Uterus (tissue), 3 donors: ENCODE measurements at regions not wholly inside any gene's neighbourhood (a gene's known extent, or its start where the extent isn't known, plus 50 kb on each side); places are given as distances from the start of the nearest gene placed in this dataset.

ENCODE experiments used
- DNase-seq, 2 donors: peaks; one replicate each; pipeline ENCODE4 v3.0.0-alpha.2; 2019 to 2020
- H3K27ac ChIP-seq, 2 donors: fragments of 200-600 bp; sonication (generic); 1 replicate in 1 of 2; 2 replicates in 1 of 2; pipeline ENCODE4 v1.5.1; 2016 to 2018
- H3K27me3 ChIP-seq, 2 donors: fragments of 200-600 bp; sonication (generic); one replicate each; pipeline ENCODE4 v1.5.1; 2018 to 2019; ENCODE audit warnings: control low read depth in 1 of 2
- H3K36me3 ChIP-seq, 2 donors: fragments of 200-600 bp; sonication (generic); one replicate each; pipeline ENCODE4 v1.5.1; 2019; ENCODE audit warnings: control low read depth in 1 of 2
- H3K4me1 ChIP-seq, 2 donors: fragments of 200-600 bp; sonication (generic); one replicate each; pipeline ENCODE4 v1.5.1; 2018 to 2019; ENCODE audit warnings: control low read depth in 1 of 2
- H3K4me3 ChIP-seq, 2 donors: fragments of 200-600 bp; sonication (generic); 1 replicate in 1 of 2; 2 replicates in 1 of 2; pipeline ENCODE4 v1.5.1; 2018 to 2019; ENCODE audit warnings: mild to moderate bottlenecking in 1 of 2
- H3K9me3 ChIP-seq, 2 donors: fragments of 200-600 bp; sonication (generic); one replicate each; pipeline ENCODE4 v1.5.1; 2019; ENCODE audit warnings: control low read depth in 1 of 2
- CTCF ChIP-seq, 4 experiments: fragments of 200-600 bp in 2 of 4; fragments of 450-650 bp in 2 of 4; sonication (generic) in 2 of 4; IDR thresholded peaks; one replicate each; pipeline ENCODE4 v1.5.1; 2016 to 2019; ENCODE audit warnings: antibody characterized with exemption in 4 of 4, mild to moderate bottlenecking in 2 of 4, moderate library complexity in 1 of 4
- POLR2A ChIP-seq, 2 donors: fragments of 450-650 bp; IDR thresholded peaks; one replicate each; pipeline ENCODE4 v1.6.1; 2016; ENCODE audit warnings: antibody characterized with exemption in 2 of 2, mild to moderate bottlenecking in 1 of 2, moderate library complexity in 1 of 2
- intact Hi-C: fragments of 100-400 bp; cut with DNase I; formaldehyde crosslinking; loops from one replicate; pipeline ENCODE4 v1.15.1; 2023; ENCODE audit warnings: low total_unique reads
- donor health status: DM: yes; HTN: yes; CAD: no.

DNA sequence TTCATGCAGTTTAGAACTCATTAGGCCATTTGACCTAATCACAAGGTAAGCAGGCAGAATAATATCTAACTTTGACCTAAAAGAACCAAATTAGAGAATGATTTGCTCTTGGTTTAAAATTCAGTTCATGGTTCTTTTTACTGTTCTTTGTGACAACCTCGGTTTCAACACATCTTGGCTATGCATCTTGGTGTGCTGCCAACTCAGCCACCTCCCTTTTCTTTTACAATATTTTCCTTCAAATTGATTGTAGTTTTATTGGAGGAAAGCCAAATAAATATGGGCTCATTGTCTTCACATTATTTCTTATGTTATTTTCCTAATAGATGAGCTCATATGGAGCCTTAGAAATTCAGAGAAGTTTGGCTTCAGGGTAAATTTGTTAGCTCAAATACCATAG, 338.3 kb downstream of the SIPA1L2 start:
- no peak for TF ChIP-seq POLR2A (IDR thresholded peaks at IDR 0.05)
- TF ChIP-seq CTCF (IDR thresholded peaks at IDR 0.05) = no peak
- intact Hi-C loops = no loop called here
- DNase-seq = no peak
- Histone ChIP-seq H3K27ac (no peak overlapping the region), H3K27me3 (no peaks in the 10 kb centered on the region), H3K4me3 (no peak overlapping the region), H3K4me1 (no peaks in the 10 kb centered on the region), H3K36me3 (no peaks in the 10 kb centered on the region), H3K9me3 (no peaks in the 10 kb centered on the region)

GRCh38 chr1:232291261-232291660, 338.7 kb downstream of the SIPA1L2 start:
- Histone ChIP-seq H3K4me3 (no peak overlapping the region), H3K9me3 (no peaks in the 10 kb centered on the region), H3K4me1 (no peaks in the 10 kb centered on the region), H3K36me3 (no peaks in the 10 kb centered on the region), H3K27me3 (no peaks in the 10 kb centered on the region), H3K27ac (no peak overlapping the region)
- no peak for TF ChIP-seq CTCF (IDR thresholded peaks at IDR 0.05)
- TF ChIP-seq POLR2A (IDR thresholded peaks at IDR 0.05) = no peak
- DNase-seq = no peak
- intact Hi-C loops = no loop called here

GRCh38 chr1:232290570-232290969, 339.4 kb downstream of the SIPA1L2 start:
- no peak overlapping the region for H3K4me3 ChIP-seq
- H3K4me1 ChIP-seq = no peaks in the 10 kb centered on the region
- no peak for DNase-seq
- H3K27me3 ChIP-seq = no peaks in the 10 kb centered on the region
- no peak overlapping the region for H3K27ac ChIP-seq
- no peak for TF ChIP-seq POLR2A (IDR thresholded peaks at IDR 0.05)
- no peak for TF ChIP-seq CTCF (IDR thresholded peaks at IDR 0.05)
- no peaks in the 10 kb centered on the region for H3K9me3 ChIP-seq
- H3K36me3 ChIP-seq = no peaks in the 10 kb centered on the region
- intact Hi-C loops = no loop called here

DNA sequence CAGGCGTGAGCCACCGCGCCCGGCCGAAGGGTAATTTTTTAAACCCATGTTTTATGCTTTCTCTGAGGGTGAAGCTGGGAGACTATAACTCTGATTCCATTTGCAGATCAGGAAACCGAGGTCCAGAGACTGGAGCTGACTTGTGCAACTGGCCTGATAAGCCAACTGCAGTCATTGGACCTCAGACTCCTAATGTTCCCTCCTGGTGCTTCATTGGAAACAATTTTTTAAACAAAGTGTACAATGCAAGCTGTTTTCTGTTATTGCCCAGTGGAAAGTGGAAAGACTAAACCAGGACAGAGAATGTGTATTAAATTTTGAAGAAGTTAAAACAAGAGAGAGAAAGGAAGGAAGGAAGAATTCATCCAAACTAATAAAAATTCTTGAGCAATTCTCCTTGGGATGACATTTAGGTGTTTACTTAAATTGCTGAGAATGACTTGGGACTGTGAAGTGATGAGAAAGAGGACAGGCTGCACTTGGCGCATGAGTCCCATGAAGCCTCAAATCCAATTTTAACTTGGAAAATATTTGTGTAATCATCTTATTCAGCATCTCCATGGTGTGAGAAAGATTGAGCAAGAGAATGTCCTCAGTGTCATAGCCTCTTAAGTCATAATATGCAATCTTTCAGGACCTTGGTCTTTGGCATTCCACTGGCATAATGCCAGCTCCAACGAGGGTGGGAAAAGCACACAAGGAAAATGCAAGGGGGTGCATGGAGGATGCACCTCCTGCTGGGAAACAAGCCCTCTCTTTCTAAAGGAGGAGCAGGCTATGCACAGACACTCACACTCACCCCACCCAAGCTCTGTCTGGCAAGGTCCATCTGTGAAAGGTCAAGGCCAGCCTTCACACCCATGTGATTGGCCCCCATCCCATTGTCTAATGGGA, 342.0 kb downstream of the SIPA1L2 start:
- H3K36me3 ChIP-seq = no peaks in the 10 kb centered on the region
- intact Hi-C loops = no loop called here
- TF ChIP-seq POLR2A (IDR thresholded peaks at IDR 0.05) = no peak
- TF ChIP-seq CTCF (IDR thresholded peaks at IDR 0.05) = no peak
- DNase-seq = peak; percentile 17 to 24
- no peaks in the 10 kb centered on the region for H3K27me3 ChIP-seq
- no peak overlapping the region for H3K4me3 ChIP-seq
- H3K27ac ChIP-seq = no peak overlapping the region
- H3K9me3 ChIP-seq = no peaks in the 10 kb centered on the region
- H3K4me1 ChIP-seq = no peaks in the 10 kb centered on the region

DNA sequence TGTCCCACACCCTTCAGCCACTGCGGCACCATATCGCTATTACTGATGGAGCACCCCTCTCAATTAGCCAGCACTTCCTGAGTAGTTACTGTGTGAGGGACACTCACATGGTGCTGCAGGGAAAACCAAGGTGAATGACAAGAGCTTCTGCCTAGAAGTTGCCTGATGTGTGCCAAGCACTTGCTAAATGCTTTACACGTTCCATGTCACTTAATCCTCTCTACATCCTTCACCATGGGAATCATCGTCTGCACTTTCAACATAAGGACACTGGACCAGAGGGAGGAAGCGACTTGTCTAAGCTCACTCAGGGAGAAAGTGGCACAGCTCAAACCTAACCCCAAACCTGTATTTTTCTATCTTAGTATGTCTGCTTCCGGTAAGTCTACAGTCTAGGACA, 344.8 kb downstream of the SIPA1L2 start:
- Histone ChIP-seq H3K9me3 (no peaks in the 10 kb centered on the region), H3K27ac (no peak overlapping the region), H3K4me1 (no peaks in the 10 kb centered on the region), H3K27me3 (no peaks in the 10 kb centered on the region), H3K4me3 (no peak overlapping the region), H3K36me3 (no peaks in the 10 kb centered on the region)
- intact Hi-C loops = no loop called here
- DNase-seq = no peak
- no peak for TF ChIP-seq CTCF (IDR thresholded peaks at IDR 0.05)
- TF ChIP-seq POLR2A (IDR thresholded peaks at IDR 0.05) = no peak
